Parathyroid adenoma (tissue), 2 donors: ENCODE measurements at regions not wholly inside any gene's neighbourhood (a gene's known extent, or its start where the extent isn't known, plus 50 kb on each side); places are given as distances from the start of the nearest gene placed in this dataset.
"Not testable (repeated sequence)": the region's sequence is repeated elsewhere in the genome, so short reads cannot be mapped to it uniquely, and the experiment has no call there.

Experiments
- H2AFZ ChIP-seq: fragments of 300-600 bp; sonication (generic); one replicate; pipeline ENCODE4 v1.7.0; 2017; ENCODE audit warnings: antibody characterized with exemption, mild to moderate bottlenecking
- H3K27ac ChIP-seq: fragments of 300-600 bp; sonication (generic); one replicate; pipeline ENCODE4 v1.7.0; 2017
- H3K27me3 ChIP-seq: fragments of 300-600 bp; sonication (generic); one replicate; pipeline ENCODE4 v1.7.0; 2017; ENCODE audit warnings: low read length; ENCODE audit not compliant: control insufficient read depth, insufficient read depth
- H3K36me3 ChIP-seq: fragments of 300-600 bp; sonication (generic); one replicate; pipeline ENCODE4 v1.7.0; 2017; ENCODE audit warnings: low read length; ENCODE audit not compliant: control insufficient read depth, insufficient read depth
- H3K4me1 ChIP-seq: fragments of 300-600 bp; sonication (generic); one replicate; pipeline ENCODE4 v1.7.0; 2017; ENCODE audit warnings: control low read depth
- H3K4me2 ChIP-seq: fragments of 300-600 bp; sonication (generic); one replicate; pipeline ENCODE4 v1.7.0; 2017; ENCODE audit warnings: low read length
- H3K4me3 ChIP-seq: fragments of 300-600 bp; sonication (generic); one replicate; pipeline ENCODE4 v1.7.0; 2017; ENCODE audit warnings: low read depth, low read length
- H3K79me2 ChIP-seq: fragments of 300-600 bp; sonication (generic); one replicate; pipeline ENCODE4 v1.7.0; 2017; ENCODE audit warnings: control low read depth
- H3K9ac ChIP-seq: fragments of 300-600 bp; sonication (generic); one replicate; pipeline ENCODE4 v1.7.0; 2017; ENCODE audit warnings: mild to moderate bottlenecking
- H3K9me3 ChIP-seq: fragments of 300-600 bp; sonication (generic); one replicate; pipeline ENCODE4 v1.7.0; 2017; ENCODE audit warnings: low read length; ENCODE audit not compliant: control insufficient read depth
- CTCF ChIP-seq: fragments of 300-600 bp; sonication (generic); IDR thresholded peaks from one replicate; pipeline ENCODE4 v1.7.0; 2017; ENCODE audit warnings: antibody characterized with exemption, mild to moderate bottlenecking
- donor health status: primary hyperparathyroidism.

- no peak overlapping the region for H3K9ac ChIP-seq
- H3K27ac ChIP-seq = no peak overlapping the region
- no peaks in the 10 kb centered on the region for H3K36me3 ChIP-seq
- TF ChIP-seq CTCF = no peak
- H2AFZ ChIP-seq = no peak overlapping the region
- H3K9me3 ChIP-seq = no peaks in the 10 kb centered on the region
- no peak overlapping the region for H3K4me2 ChIP-seq
- no peaks in the 10 kb centered on the region for H3K79me2 ChIP-seq
- no peak overlapping the region for H3K4me3 ChIP-seq
- no peaks in the 10 kb centered on the region for H3K4me1 ChIP-seq
- H3K27me3 ChIP-seq = no peaks in the 10 kb centered on the region
Observed at GRCh38 chr2:109724533-109725460, 69.3 kb upstream of the RGPD5 start.

GRCh38 chr2:109726379-109727270 is 67.5 kb upstream of the RGPD5 start:
- H3K9me3 ChIP-seq = no peaks in the 10 kb centered on the region
- no peak for TF ChIP-seq CTCF
- H3K4me3 ChIP-seq = no peak overlapping the region
- no peaks in the 10 kb centered on the region for H3K79me2 ChIP-seq
- no peak overlapping the region for H3K27ac ChIP-seq
- H3K4me1 ChIP-seq = no peaks in the 10 kb centered on the region
- H3K9ac ChIP-seq = no peak overlapping the region
- no peak overlapping the region for H3K4me2 ChIP-seq
- H3K27me3 ChIP-seq = no peaks in the 10 kb centered on the region
- H3K36me3 ChIP-seq = no peaks in the 10 kb centered on the region
- H2AFZ ChIP-seq = no peak overlapping the region

- no peak for TF ChIP-seq CTCF
- Histone ChIP-seq H3K9me3 (no peaks in the 10 kb centered on the region), H3K36me3 (no peaks in the 10 kb centered on the region), H2AFZ (no peak overlapping the region), H3K9ac (no peak overlapping the region), H3K27me3 (no peaks in the 10 kb centered on the region), H3K27ac (no peak overlapping the region), H3K4me3 (no peak overlapping the region), H3K79me2 (no peaks in the 10 kb centered on the region), H3K4me1 (no peaks in the 10 kb centered on the region), H3K4me2 (no peak overlapping the region)
Observed at GRCh38 chr2:109727929-109728447, 66.1 kb upstream of the RGPD5 start.

GRCh38 chr2:109733746-109734145 is 60.4 kb upstream of the RGPD5 start:
- not testable (repeated sequence) for H3K27ac ChIP-seq, H3K4me2 ChIP-seq, H3K9ac ChIP-seq, H3K9me3 ChIP-seq, H3K36me3 ChIP-seq, H2AFZ ChIP-seq, H3K27me3 ChIP-seq, H3K4me1 ChIP-seq, H3K4me3 ChIP-seq, H3K79me2 ChIP-seq
